Upper lobe of left lung (tissue), 4 donors: ENCODE measurements at regions not wholly inside any gene's neighbourhood (a gene's known extent, or its start where the extent isn't known, plus 50 kb on each side); places are given as distances from the start of the nearest gene placed in this dataset.

Experiments
- POLR2A ChIP-seq, 4 donors: fragments of 450-650 bp; IDR thresholded peaks; one replicate each; pipeline ENCODE4 v1.5.1; 2016 to 2017; ENCODE audit warnings: antibody characterized with exemption in 4 of 4, mild to moderate bottlenecking in 2 of 4
- POLR2AphosphoS5 ChIP-seq, 2 donors: sonication (generic); formaldehyde crosslinking; IDR thresholded peaks; one replicate each; pipeline ENCODE4 v1.5.1; 2017; ENCODE audit warnings: antibody characterized with exemption in 2 of 2
- TF ChIP-seq, protein P1 (sequence below), 6 experiments: fragments of 450-650 bp in 4 of 6; fragments of 200-600 bp in 2 of 6; sonication (generic) in 2 of 6; IDR thresholded peaks; one replicate each; pipeline ENCODE4 v1.5.1; 2016 to 2019; ENCODE audit warnings: antibody characterized with exemption in 6 of 6

DNA sequence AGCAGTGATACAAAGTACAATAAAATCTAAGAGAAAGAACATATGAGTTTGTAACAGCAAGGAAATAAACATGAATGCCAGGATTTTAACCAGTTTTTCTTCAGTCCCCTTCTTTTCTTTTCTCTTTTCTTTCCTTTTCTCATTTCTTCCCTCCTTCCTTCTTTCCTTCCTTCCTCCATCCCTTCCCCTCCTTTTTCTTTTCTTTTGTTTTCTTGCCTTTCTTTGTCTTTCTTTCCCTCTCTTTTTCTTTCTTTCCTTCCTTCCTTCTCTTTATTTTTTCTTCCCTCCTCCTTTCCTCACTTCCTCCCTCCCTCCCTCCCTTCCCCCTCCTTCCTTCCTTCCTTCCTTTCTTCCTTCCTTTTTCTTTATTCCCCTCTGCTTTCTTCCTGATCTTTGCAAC, 142.8 kb upstream of the SYT4 start:
- TF ChIP-seq, protein P1, sequence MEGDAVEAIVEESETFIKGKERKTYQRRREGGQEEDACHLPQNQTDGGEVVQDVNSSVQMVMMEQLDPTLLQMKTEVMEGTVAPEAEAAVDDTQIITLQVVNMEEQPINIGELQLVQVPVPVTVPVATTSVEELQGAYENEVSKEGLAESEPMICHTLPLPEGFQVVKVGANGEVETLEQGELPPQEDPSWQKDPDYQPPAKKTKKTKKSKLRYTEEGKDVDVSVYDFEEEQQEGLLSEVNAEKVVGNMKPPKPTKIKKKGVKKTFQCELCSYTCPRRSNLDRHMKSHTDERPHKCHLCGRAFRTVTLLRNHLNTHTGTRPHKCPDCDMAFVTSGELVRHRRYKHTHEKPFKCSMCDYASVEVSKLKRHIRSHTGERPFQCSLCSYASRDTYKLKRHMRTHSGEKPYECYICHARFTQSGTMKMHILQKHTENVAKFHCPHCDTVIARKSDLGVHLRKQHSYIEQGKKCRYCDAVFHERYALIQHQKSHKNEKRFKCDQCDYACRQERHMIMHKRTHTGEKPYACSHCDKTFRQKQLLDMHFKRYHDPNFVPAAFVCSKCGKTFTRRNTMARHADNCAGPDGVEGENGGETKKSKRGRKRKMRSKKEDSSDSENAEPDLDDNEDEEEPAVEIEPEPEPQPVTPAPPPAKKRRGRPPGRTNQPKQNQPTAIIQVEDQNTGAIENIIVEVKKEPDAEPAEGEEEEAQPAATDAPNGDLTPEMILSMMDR (IDR thresholded peaks at IDR 0.05) = no peak
- no peak for TF ChIP-seq POLR2AphosphoS5 (IDR thresholded peaks at IDR 0.05)
- TF ChIP-seq POLR2A (IDR thresholded peaks at IDR 0.05) = no peak
